Lower lobe of right lung (tissue), 2 donors: ENCODE measurements at regions not wholly inside any gene's neighbourhood (a gene's known extent, or its start where the extent isn't known, plus 50 kb on each side); places are given as distances from the start of the nearest gene placed in this dataset.

Source experiments
- ATAC-seq, 2 donors: fragments of 200-7000 bp; cut with Tn5 transposase; one replicate each; pipeline ENCODE4 v1.9.1; 2020 to 2022; ENCODE audit warnings: mild to moderate bottlenecking in 2 of 2, moderate library complexity in 2 of 2
- DNase-seq: peaks from one replicate; pipeline ENCODE4 v3.0.0-alpha.2; 2020
- H3K27ac ChIP-seq: fragments of 200-600 bp; one replicate; pipeline ENCODE4 v1.8.0; 2022
- H3K27me3 ChIP-seq: fragments of 200-600 bp; one replicate; pipeline ENCODE4 v1.8.0; 2022; ENCODE audit warnings: low read depth
- H3K36me3 ChIP-seq: fragments of 200-600 bp; one replicate; pipeline ENCODE4 v1.8.0; 2022; ENCODE audit warnings: mild to moderate bottlenecking
- H3K4me1 ChIP-seq: fragments of 200-600 bp; one replicate; pipeline ENCODE4 v1.8.0; 2022
- H3K4me3 ChIP-seq: fragments of 200-600 bp; one replicate; pipeline ENCODE4 v1.8.0; 2022; ENCODE audit warnings: mild to moderate bottlenecking
- H3K9me3 ChIP-seq: fragments of 200-600 bp; one replicate; pipeline ENCODE4 v1.8.0; 2022
- CTCF ChIP-seq: fragments of 200-600 bp; IDR thresholded peaks from one replicate; pipeline ENCODE4 v1.8.0; 2022; ENCODE audit warnings: antibody characterized with exemption, mild to moderate bottlenecking
- intact Hi-C: fragments of 100-400 bp; cut with DNase I; formaldehyde crosslinking; loops from one replicate; pipeline ENCODE4 v1.11.0; 2022
- donor health status: DM: no; HTN: yes; CAD: no; lungs with severe emphysema.

GRCh38 chr15:81433462-81433861 is 59.4 kb upstream of the TMC3 start:
- no peaks in the 10 kb centered on the region for H3K9me3 ChIP-seq
- H3K27ac ChIP-seq: no peak overlapping the region
- ATAC-seq (no peak), DNase-seq (no peak)
- no peaks in the 10 kb centered on the region for H3K27me3 ChIP-seq
- no peak overlapping the region for H3K4me3 ChIP-seq
- no peaks in the 10 kb centered on the region for H3K4me1 ChIP-seq
- TF ChIP-seq CTCF: no peak
- intact Hi-C loops: no loop called here
- H3K36me3 ChIP-seq: no peaks in the 10 kb centered on the region

- Histone ChIP-seq H3K36me3 (no peaks in the 10 kb centered on the region), H3K4me3 (no peak overlapping the region), H3K4me1 (no peaks in the 10 kb centered on the region), H3K9me3 (no peaks in the 10 kb centered on the region), H3K27me3 (no peaks in the 10 kb centered on the region), H3K27ac (no peak overlapping the region)
- no peak for DNase-seq
- intact Hi-C loops: no loop called here
- TF ChIP-seq CTCF: no peak
- no peak for ATAC-seq
These were observed 58.2 kb upstream of the TMC3 start for GRCh38 chr15:81432179-81432578.

- no peak overlapping the region for H3K4me3 ChIP-seq
- no peaks in the 10 kb centered on the region for H3K9me3 ChIP-seq
- no peak overlapping the region for H3K27ac ChIP-seq
- no peak for ATAC-seq
- H3K4me1 ChIP-seq: no peaks in the 10 kb centered on the region
- DNase-seq: no peak
- H3K27me3 ChIP-seq: no peaks in the 10 kb centered on the region
- no peak for TF ChIP-seq CTCF
- no peaks in the 10 kb centered on the region for H3K36me3 ChIP-seq
- intact Hi-C loops: no loop called here
These were observed 53.2 kb upstream of the TMC3 start for GRCh38 chr15:81427176-81427575.

- H3K36me3 ChIP-seq: no peaks in the 10 kb centered on the region
- H3K27ac ChIP-seq: no peak overlapping the region
- H3K4me1 ChIP-seq: no peaks in the 10 kb centered on the region
- H3K9me3 ChIP-seq: no peaks in the 10 kb centered on the region
- no peaks in the 10 kb centered on the region for H3K27me3 ChIP-seq
- no peak for TF ChIP-seq CTCF
- no peak overlapping the region for H3K4me3 ChIP-seq
- DNase-seq (no peak), ATAC-seq (no peak)
- intact Hi-C loops: no loop called here
These were observed 51.9 kb upstream of the TMC3 start for GRCh38 chr15:81425905-81426304.
